ENCODE measurements at regions not wholly inside any gene's neighbourhood (a gene's known extent, or its start where the extent isn't known, plus 50 kb on each side); places are given as distances from the start of the nearest gene placed in this dataset.

DNA sequence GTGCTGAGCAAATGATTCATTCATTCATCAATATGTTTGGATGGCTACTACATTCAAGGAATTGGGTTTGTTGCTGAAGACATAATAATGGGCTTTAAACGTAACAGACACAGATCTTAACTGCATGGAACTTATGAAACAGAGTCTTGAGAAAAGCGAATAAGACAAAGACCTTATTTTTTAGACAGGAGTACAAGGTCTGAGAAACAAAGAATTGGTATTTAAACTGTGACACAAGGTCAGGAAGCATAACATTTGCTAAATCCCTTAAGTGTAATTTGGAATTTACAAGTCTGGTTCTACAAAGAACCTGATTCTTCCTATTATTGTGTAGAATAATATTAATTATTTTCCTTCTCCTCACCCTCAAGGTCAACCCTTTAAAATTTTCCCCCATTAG is 565.4 kb upstream of the RGS18 start:
- Histone ChIP-seq H3K36me3 (ENCODE audit: control insufficient read depth, insufficient read depth, low read length) (no peaks in the 10 kb centered on the region), H4K8ac (ENCODE audit: low read depth in 2 of 2, low read length in 2 of 2) (no peak overlapping the region), H3K56ac (ENCODE audit: extremely low read depth, insufficient read depth, low read length) (no peak overlapping the region), H2BK20ac (ENCODE audit: low read depth, low read length) (no peak overlapping the region), H3K27ac (ENCODE audit: insufficient read depth, low read length) (no peak overlapping the region), H2BK15ac (ENCODE audit: low read depth, low read length) (no peak overlapping the region), H4K20me1 (ENCODE audit: insufficient read depth, low read length) (no peaks in the 10 kb centered on the region), H4K91ac (ENCODE audit: insufficient read depth, low read depth, low read length) (no peak overlapping the region), H3K9me1 (ENCODE audit: insufficient read depth, low read length) (no peaks in the 10 kb centered on the region; the same call in 1 of the 2 replicates), H3K27me3 (ENCODE audit: control insufficient read depth, insufficient read depth, low read length) (no peaks in the 10 kb centered on the region), H3K4ac (ENCODE audit: low read depth, low read length) (no peak overlapping the region), H3K23ac (ENCODE audit: low read depth, low read length) (no peak overlapping the region), H2BK120ac (ENCODE audit: low read depth, low read length) (no peak overlapping the region), H2AK5ac (ENCODE audit: low read depth, low read length) (no peak overlapping the region), H3K9me3 (ENCODE audit: control insufficient read depth, insufficient read depth, low read length) (no peaks in the 10 kb centered on the region), H4K5ac (ENCODE audit: low read depth, low read length) (no peak overlapping the region), H3K14ac (replicated peaks; ENCODE audit: low read depth, low read length) (no peak overlapping the region), H3K4me3 (ENCODE audit: insufficient read depth, low read depth, low read length) (no peak overlapping the region), H3K4me2 (ENCODE audit: low read depth, low read length) (no peak overlapping the region), H3K79me1 (ENCODE audit: low read depth in 1 of 2, low read length in 2 of 2) (no peaks in the 10 kb centered on the region), H2BK5ac (ENCODE audit: low read depth, low read length, poor library complexity, severe bottlenecking) (no peak overlapping the region), H3K9ac (ENCODE audit: low read depth, low read length) (no peak overlapping the region), H2AFZ (replicated peaks; ENCODE audit: low read length, poor library complexity) (no peak overlapping the region), H3K18ac (ENCODE audit: low read depth, low read length) (no peak overlapping the region), H3K4me1 (ENCODE audit: control insufficient read depth, insufficient read depth, low read length) (no peaks in the 10 kb centered on the region; the same call in 1 of the 2 replicates), H2AK9ac (replicated peaks; ENCODE audit: low read depth, low read length, poor library complexity) (no peak overlapping the region)
- BruUV-seq (replicated peaks) = no TSS peak
- TF ChIP-seq NFE2L2 (IDR thresholded peaks at IDR 0.05; ENCODE audit: low read depth, low read length) (no peak), MAZ (IDR thresholded peaks at IDR 0.05; ENCODE audit: borderline replicate concordance, low read depth, low read length) (no peak), CEBPB (IDR thresholded peaks at IDR 0.05; ENCODE audit: low read depth, low read length) (no peak), BHLHE40 (IDR thresholded peaks at IDR 0.05; ENCODE audit: low read depth, low read length) (no peak), SMC3 (IDR thresholded peaks at IDR 0.05; ENCODE audit: low read depth, low read length) (no peak), RFX5 (IDR thresholded peaks at IDR 0.05; ENCODE audit: low read depth, low read length) (no peak), POLR2A (IDR thresholded peaks at IDR 0.05; ENCODE audit: low read depth, low read length) (no peak), CHD1 (IDR thresholded peaks at IDR 0.05; ENCODE audit: low read depth, low read length) (no peak), RCOR1 (IDR thresholded peaks at IDR 0.05; ENCODE audit: insufficient replicate concordance, low read length) (no peak), FOS (IDR thresholded peaks at IDR 0.05; ENCODE audit: low read depth, low read length) (no peak), RAD21 (IDR thresholded peaks at IDR 0.05; ENCODE audit: low read length) (no peak), MAFK (IDR thresholded peaks at IDR 0.05; ENCODE audit: low read depth, low read length) (no peak), MXI1 (IDR thresholded peaks at IDR 0.05; ENCODE audit: borderline replicate concordance, low read depth, low read length) (no peak)
- TF ChIP-seq, protein P1, sequence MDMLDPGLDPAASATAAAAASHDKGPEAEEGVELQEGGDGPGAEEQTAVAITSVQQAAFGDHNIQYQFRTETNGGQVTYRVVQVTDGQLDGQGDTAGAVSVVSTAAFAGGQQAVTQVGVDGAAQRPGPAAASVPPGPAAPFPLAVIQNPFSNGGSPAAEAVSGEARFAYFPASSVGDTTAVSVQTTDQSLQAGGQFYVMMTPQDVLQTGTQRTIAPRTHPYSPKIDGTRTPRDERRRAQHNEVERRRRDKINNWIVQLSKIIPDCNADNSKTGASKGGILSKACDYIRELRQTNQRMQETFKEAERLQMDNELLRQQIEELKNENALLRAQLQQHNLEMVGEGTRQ (IDR thresholded peaks at IDR 0.05; ENCODE audit: low read depth, low read length) = no peak
- TF ChIP-seq, protein P2, sequence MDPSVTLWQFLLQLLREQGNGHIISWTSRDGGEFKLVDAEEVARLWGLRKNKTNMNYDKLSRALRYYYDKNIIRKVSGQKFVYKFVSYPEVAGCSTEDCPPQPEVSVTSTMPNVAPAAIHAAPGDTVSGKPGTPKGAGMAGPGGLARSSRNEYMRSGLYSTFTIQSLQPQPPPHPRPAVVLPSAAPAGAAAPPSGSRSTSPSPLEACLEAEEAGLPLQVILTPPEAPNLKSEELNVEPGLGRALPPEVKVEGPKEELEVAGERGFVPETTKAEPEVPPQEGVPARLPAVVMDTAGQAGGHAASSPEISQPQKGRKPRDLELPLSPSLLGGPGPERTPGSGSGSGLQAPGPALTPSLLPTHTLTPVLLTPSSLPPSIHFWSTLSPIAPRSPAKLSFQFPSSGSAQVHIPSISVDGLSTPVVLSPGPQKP (IDR thresholded peaks at IDR 0.05; ENCODE audit: borderline replicate concordance, low read depth, low read length) = no peak
- TF ChIP-seq, protein P3, sequence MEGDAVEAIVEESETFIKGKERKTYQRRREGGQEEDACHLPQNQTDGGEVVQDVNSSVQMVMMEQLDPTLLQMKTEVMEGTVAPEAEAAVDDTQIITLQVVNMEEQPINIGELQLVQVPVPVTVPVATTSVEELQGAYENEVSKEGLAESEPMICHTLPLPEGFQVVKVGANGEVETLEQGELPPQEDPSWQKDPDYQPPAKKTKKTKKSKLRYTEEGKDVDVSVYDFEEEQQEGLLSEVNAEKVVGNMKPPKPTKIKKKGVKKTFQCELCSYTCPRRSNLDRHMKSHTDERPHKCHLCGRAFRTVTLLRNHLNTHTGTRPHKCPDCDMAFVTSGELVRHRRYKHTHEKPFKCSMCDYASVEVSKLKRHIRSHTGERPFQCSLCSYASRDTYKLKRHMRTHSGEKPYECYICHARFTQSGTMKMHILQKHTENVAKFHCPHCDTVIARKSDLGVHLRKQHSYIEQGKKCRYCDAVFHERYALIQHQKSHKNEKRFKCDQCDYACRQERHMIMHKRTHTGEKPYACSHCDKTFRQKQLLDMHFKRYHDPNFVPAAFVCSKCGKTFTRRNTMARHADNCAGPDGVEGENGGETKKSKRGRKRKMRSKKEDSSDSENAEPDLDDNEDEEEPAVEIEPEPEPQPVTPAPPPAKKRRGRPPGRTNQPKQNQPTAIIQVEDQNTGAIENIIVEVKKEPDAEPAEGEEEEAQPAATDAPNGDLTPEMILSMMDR (conservative IDR thresholded peaks at IDR 0.05; ENCODE audit: low read depth, low read length) = no peak
- intact Hi-C loops (cut with micrococcal nuclease) = no loop called here
- ChIA-PET CTCF (no interaction called here), POLR2A (ENCODE audit: unreplicated experiment) (no interaction called here)
- ATAC-seq (ENCODE audit: low read depth) (no peak), DNase-seq (no peak)
- dilution Hi-C loops (cut with HindIII; ENCODE audit: low sequenced_read_pairs, unreplicated experiment) = no loop called here
- in situ Hi-C loops (cut with MboI; ENCODE audit: low sequenced_read_pairs) = no loop called here
- WGBS, 2 experiments (ENCODE audit: extremely low coverage in 2 of 2, insufficient read length in 1 of 2) = no CpG with 5 or more reads among the region's 2 CpGs

Measured in IMR-90 (cell line).